GM21515 (cell line): ENCODE measurements at regions not wholly inside any gene's neighbourhood (a gene's known extent, or its start where the extent isn't known, plus 50 kb on each side); places are given as distances from the start of the nearest gene placed in this dataset.
"Not testable (repeated sequence)": the region's sequence is repeated elsewhere in the genome, so short reads cannot be mapped to it uniquely, and the experiment has no call there.

ENCODE experiments used
- ATAC-seq: cut with Tn5 transposase; IDR thresholded peaks from one replicate; pipeline ENCODE4 v1.9.1; 2021; ENCODE audit not compliant: unreplicated experiment

DNA sequence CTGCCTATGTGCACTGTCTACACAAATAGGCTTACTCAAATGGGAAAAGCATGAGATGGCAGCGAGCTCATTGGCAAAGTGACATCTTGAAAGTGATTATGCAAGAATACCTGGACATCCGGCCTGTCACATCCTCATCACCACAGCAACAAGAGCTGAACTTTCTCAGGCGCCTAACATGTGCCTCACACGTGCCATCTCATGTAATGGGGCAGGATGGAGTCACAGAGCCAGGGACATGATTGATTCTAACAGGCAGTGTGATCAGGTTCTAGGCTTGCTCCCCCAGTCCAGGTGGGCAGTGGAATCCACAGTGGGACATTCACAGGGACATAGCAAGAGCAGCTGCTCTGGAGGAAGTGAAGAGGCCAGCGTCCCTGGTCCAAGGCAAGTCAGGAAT, 192.3 kb upstream of the SSTR4 start:
- no peak for ATAC-seq

DNA sequence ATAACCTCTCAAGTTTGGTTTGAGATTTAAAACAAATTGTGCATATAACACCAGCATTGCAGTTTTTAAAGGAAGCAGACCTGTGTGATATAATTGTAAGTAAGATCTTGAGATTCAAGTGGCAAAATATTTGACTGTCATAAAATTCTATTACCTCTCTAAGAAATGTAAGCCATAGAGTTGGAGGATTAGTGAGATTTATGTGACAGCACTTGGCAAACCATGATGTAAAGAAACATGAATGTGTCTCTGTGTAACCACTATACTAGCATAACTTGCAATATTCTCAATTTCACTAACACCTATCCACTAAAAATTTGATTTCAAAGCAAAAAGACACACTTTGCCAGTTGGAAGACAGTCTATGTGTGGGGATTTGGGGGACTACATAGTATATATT, 190.2 kb upstream of the SSTR4 start:
- ATAC-seq = no peak

DNA sequence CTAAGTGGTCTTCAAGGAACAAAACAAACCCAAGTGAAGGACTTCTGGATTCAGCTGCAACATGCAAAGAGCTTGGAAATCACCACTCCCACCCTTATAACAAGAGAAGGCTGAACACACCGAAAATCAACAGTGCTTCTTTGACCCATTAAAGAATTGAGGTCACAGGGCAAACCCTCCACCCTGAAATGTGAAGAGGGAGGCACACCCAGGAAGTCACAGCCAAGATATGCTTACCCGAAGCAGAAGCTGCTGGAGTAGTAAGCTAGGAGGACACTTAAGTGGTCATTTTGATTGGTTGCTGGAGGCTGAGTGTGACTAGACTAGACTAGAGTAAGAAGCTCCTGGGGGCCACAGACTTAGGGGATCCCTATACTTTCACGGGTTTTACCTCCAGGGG, 188.2 kb upstream of the SSTR4 start:
- no peak for ATAC-seq

DNA sequence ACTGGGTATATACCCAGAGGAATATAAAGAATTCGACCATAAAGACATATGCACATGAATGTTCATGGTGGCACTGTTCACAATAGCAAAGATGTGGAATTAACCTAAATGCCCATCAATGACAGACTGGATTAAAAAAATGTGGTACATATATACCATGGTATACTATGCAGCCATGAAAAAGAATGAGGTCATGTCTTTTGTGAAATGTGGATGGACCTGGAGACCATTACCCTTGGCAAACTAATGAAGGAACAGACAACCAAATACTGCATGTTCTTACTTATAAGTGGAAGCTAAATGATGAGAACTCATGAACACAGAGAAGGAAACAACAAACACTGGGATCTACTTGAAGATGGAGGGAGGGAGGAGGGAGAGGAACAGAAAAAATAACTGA, 186.7 kb upstream of the SSTR4 start:
- no peak for ATAC-seq

DNA sequence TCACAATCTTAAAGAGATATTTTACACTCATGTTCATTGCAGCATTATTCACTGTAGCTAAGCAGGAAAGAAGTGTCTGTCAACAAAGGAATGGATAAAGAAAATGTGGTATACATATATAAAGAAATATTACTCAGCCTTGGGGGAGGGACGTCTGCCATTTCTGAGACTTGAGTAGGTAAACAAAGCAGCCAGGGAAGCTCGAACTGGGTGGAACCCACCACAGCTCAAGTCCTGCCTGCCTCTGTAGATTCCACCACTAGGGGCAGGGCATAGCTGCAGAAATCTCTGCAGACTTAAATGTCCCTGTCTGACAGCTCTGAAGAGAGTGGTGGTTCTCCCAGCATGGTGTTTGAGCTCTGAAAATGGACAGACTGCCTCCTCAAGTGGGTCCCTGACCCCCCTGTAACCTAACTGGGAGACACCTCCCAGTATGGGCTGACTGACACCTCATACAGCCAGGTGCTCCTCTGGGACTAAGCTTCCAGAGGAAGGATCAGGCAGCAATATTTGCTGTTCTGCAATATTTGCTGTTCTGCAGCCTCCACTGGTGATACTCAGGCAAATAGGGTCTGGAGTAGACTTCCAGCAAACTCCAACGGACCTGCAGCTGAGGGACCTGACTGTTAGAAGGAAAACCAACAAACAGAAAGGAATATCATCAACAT, 183.3 kb upstream of the SSTR4 start:
- not testable (repeated sequence) for ATAC-seq

DNA sequence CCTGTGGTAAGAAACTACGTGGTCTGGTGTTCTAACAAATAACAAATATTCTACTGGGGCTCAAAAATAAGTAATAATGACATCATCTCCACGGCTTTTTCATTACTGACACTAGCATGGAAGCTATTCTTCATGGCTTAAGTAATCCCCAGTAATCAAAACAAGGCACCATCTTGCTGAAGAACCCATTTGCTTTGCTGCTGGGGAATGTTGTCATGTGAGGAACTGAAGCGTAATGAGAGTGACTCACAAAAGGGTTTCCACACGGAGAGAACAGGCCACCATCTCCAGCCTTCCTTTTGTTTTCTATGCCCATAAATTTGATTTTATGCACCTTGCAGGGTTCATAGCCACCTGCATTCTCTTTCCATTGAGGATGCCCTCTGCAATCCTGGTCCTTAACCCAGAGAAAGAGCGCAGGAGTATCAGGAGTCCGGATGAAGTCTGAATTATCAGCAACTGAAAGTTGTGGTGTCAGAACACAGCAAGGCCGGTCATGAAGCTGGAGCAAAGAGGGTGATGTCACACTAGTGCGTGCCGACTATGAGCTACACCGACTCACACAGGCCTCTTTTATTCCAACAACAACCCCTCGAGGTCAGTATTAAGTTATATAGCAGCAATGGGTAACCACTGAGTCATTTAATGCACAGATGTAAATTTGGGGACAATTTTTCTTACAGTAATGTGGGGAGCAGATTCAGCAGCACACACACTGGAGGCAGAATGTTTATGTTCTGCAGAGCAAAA, 173.7 kb upstream of the SSTR4 start:
- ATAC-seq = no peak

DNA sequence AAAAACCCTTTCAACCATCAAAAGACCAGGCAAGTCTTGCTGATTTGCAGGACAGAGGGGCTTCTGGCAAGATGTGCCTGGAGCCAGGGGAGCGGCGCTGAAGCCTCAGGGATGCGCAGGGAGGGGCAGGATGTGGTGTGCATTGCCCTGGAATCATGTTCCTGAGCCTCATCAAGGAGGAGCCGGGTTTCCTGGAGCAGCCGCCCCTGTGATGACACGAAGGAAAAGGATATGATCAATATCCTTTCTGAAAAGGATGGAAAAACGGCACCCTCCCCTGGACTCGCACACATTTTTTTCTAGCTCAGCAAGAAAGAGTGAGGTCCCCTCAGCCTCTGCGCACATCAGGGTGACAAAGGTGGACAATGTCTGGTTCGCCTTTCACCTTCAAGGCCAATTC, 173.1 kb upstream of the SSTR4 start:
- ATAC-seq = no peak

DNA sequence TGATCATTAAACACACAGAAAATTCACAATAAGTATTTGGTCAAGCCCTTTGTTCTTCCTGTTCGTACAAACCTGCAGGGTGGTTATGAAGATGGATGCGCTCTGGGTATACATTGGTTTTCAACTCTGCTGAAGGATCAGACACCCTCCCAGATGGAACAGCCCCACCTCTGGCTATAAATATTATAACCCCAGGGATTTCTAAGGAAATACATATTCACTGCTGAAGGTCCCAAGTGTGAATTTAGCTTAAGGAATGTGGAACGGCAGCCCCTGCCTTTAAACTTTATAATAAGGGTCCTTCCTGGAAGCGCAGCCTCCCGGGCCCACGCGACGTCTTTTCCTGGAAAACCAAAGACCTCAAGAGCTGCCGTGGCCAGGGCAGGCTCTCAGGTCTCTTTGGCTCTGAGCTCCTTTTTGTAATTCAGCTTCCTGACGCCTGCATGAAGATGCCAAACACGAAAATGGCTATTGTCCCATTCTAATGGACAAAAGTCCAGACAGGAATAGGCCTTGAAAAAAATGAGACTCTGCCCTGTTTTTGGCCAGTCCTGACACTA, 172.4 kb upstream of the SSTR4 start:
- no peak for ATAC-seq

DNA sequence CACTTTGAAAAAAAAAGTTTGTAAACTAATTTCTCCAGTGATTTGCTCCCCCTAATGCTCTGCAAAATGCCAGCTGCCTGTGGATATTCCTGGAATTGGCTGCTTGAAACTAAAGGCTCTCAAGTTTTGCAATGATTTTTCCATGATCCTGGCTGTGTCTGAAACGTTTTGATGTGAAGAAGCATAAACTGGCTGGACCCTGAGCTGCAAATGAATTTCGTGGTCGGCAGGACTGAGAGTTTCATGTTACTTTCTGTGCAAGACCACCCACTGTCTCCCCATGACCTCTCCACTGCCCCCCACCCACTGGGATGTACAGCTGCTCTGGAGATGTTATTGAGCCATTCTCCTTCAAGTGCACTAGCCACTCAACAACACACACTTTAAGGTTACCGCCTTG, 171.3 kb upstream of the SSTR4 start:
- no peak for ATAC-seq

DNA sequence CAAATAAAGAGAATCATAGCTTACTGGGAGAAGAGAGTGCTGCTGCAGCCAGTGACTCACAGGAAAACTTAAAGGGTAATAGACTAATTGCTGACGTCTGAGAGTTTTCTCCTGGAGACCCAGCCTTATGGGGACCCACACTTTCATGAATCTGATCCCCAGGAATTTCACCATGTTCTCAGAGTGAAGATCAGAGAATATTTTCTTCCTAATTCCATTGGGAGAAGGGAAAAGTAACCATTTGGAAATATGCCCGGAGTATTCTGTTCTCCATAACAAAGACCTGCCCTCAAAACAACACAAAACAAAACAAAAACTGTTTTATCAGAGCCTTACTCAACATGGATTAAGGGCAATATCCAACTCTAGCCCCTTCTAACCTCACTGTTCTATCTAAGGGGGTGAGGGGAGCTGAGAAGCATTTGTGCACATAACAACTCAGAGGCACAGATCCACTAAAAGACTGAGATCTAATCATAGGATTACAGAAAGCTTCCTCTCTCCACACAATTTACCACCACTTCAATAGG, 168.2 kb upstream of the SSTR4 start:
- ATAC-seq = no peak

DNA sequence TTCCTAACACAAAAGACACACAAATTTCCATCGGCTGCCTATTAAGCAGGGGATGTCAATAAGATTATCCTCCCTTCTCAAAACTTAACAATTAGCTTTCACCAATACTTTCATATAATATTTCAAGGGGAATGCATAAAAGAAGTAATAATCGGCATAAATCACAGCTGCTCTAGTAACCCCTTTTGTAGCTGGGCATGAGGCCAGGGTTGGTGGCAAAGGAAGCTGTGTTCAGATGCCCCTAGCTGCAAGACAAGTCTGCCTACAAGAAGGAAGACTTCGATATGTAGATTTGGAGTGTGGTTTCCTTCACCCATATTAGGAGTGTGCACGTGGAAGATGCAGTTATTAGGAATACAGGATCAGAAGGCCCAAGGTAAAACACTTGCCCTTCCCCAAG, 156.9 kb upstream of the SSTR4 start:
- ATAC-seq = no peak

DNA sequence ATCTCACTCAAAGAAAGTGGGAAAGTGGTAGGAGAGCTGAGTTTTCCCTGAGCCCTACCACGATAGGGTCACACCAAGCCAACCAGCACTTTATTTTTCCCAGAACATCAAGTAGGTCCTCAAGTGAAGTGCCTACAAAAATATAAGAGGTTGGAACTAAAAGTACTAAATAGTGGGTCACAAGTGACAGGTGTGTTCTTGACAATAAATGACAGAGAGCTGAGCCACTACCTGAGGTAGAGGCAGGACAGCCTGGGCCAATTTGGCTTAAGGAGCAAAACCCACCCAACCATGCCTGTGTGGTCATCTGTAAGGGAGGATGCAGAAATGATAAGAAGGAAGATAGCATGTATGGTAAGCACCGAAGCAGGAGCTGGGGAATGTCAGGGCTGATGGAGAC, 154.8 kb upstream of the SSTR4 start:
- no peak for ATAC-seq

DNA sequence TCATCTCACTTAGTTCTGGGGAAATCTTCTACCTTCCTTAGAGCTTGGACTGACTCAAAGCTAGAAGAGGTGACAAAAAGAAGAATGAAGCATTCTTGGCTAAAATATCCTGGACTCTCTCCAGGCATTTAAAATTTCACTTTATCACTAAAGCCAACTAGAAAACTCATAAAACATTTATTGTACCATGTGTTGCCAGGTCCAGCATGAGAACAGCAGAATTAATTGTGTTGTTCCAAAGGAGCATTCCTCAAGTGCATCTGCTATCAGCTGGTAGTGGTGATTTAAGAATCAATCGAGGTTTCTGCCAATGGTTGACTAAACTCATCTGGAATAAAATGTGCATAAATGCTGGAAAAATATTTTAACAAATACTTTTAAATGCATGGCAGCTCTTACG, 147.3 kb upstream of the SSTR4 start:
- no peak for ATAC-seq

DNA sequence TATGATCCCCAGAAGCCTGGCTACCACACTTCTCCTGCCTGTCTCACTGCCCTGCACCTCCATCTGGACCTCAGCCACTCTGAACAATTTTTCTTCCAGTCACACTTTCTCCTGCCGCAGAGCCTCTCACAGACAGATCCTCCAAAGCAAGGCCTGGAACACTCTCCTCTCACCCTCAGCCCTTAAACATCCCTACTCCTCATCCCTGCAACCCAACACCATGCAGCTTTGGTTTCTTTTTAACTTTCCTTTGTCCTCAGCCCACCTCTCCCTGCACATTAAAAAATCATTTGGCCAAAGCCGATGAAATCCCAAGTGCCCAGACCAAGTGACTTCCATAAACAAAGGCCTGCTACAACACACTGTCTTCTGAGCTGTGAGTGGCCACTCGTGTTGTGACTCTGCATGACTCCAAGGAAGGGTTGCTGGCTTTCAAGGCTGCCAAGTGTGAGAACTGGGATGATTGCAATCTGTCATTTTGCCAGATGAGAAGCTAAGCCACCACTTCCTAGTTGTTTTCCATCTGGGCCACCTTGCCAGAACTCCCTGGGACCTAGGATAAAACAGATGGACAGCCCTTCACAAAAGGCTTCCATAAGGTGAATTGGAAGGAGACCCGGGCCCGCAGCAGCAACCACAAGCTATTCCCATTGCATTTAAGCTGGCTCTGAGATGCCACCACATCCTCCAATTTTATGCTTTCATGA, 144.4 kb upstream of the SSTR4 start:
- no peak for ATAC-seq

DNA sequence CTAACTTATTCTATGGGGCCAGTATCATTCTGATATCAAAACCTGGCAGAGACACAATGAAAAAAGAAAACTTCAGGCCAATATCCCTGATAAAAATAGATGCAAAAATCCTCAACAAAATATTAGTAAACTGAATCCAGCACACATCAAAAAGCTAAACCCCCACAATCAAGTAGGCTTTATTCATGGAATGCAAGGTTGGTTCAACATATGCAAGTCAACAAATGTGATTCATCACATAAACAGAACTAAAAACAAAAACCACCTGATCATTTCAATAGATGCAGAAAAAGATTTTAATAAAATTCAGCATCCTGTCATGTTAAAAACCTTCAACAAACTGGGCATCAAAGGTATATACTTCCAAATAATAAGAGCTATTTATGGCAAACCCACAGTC, 133.9 kb upstream of the SSTR4 start:
- no peak for ATAC-seq

DNA sequence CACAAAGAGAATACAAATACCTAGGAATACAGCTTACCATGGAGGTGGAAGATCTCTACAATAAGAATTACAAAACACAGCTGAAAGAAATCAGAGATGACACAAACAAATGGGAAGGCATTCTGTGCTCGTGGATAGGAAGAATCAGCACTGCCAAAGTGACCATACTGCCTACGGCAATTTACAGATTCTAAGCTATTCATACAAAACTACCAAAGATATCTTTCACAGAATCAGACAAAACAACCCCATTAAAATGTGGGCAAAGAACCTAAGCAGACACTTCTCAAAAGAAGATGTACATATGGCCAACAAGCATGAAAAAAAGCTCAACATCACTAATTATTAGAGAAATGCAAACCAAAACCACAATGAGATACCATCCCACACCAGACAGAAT, 133.2 kb upstream of the SSTR4 start:
- no peak for ATAC-seq

DNA sequence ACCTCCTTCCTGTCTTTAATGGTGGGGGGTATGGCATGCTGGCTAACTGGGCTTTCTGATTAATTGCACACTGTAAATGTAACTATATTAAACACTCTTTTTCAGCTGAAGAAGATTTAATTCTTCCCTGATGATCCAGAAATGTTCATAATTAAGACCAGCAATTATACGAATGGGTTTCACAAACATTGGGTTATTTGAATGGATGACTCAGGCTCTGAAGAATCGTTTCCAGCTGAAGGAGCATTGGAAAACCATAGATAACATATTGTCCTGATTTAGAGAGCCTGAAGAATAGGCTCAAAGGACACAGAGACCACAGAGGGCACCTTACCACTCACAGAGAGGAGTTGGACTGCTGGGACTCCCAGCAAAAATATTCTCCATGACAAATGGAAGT, 130.7 kb upstream of the SSTR4 start:
- no peak for ATAC-seq

DNA sequence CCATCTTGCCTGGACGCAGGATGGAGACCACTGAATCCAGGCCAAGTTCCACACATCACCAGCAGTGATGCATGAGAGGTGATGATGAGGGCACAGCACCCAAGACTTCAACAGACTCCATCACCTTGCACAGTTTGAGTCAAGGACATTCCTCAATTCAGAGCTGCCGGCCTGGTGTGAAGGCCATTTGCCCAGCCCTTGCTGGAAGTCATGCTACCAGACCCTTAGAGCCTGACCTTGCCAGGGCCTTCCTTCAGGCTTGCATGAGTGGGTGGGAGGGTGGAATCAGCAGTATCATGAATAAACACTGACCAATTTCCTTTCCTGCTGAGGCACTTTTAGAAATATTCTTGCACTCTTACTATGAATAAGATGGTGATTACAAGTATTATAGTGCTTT, 130.2 kb upstream of the SSTR4 start:
- ATAC-seq = no peak

DNA sequence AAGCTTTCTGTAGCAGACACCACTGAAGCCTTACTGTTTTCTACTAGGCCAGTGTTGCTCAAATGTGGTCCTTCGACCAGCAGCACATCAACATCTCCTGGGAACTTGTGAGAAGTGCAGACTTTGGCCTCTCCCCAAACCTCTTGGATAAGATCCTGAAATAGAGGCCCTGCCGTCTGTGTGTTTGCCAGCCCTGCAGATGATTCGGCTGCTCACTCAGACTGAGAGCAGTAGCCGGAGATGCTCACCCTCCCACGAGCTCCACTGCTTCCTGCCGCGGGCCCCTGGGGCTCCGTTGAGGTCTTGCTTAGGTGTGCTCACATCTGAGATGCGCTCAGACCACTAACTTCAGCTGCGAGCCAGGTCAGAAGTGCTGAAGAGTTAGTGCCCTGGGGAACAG, 129.5 kb upstream of the SSTR4 start:
- no peak for ATAC-seq

DNA sequence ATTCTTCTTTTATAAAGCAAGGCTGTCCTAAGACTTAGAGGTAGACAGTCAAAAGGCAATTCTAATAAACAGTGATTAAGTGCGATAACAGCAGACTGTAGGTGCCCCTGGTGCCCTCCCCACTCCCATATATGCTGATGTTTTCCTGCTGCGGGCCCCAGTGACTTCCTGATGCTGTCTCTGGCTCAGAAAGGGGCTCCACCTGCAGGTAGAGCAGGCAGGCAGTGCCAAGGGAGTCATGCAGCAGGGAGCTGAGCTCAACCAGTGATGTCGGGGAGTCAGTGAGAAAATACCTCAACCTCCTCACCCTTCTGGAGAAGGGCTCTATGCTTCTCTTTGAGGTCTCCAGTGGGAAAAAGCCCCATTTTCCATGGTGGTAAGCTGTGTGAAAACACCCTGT, 126.7 kb upstream of the SSTR4 start:
- ATAC-seq = no peak

DNA sequence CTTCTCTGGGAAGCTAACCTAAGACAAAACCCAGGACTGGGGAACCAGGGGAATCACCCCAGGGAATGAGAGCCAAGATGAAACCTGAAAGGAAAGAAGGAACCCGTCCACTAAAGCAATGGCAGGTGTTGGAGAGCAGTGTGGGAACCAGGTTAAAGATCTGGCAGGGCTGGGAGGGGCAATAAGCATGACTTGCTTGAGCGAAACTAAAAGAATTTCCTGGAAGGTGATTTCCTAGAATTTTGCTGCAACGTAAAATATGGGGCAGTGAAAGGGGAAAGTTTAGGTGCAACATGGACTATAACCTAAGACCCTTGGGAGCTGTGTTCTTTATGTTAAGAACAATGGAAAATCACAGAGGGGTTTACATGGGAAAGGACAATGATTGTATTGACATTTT, 126.2 kb upstream of the SSTR4 start:
- ATAC-seq = no peak

DNA sequence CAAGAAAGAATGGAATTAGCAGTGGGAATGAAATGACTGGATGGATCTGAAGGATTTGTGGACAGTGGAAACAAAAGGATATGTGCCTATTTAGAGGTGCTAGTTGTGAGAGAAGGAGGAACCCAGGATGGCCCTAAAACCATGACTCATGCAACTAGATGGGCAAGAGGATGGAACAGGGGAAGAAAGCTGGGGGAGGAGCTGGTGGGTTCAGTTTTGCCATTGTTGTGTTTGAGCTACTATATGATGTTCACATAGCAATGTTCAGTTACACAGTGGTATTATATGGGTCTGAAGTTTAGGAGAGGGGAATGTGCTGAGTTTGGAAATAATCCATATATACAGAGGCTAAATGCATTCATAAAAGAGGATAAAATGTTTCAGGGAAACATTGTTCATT, 125.7 kb upstream of the SSTR4 start:
- ATAC-seq = no peak
